SIG-M5 treated with dmso at 0.1 percent for 504 hours (cell line): ENCODE measurements at regions not wholly inside any gene's neighbourhood (a gene's known extent, or its start where the extent isn't known, plus 50 kb on each side); places are given as distances from the start of the nearest gene placed in this dataset.
"Not testable (repeated sequence)": the region's sequence is repeated elsewhere in the genome, so short reads cannot be mapped to it uniquely, and the experiment has no call there.

Source experiments
- DNase-seq: peaks from one replicate; lab custom pipeline; 2025; ENCODE audit not compliant: unreplicated experiment; lab: John Stamatoyannopoulos, UW

DNA sequence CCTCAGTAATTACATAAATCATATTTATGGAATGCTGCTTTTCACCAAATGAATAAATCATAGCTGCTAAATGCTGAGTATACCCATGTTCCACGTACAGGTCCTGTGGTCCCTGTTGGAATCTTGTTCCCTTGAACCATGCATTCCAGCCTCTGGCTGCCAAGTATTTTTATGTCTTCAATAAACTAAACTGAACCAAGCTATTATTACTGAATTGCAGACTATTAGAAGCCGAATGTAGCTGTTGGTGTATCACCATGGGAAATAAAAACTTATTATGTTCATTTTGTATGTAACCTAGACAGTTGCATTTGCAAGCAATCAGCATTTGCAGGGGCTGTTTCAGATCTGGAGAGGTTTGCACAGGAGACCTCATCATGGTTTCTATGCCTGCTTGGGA lies 362.4 kb downstream of the ADCYAP1 start:
- DNase-seq = no peak

DNA sequence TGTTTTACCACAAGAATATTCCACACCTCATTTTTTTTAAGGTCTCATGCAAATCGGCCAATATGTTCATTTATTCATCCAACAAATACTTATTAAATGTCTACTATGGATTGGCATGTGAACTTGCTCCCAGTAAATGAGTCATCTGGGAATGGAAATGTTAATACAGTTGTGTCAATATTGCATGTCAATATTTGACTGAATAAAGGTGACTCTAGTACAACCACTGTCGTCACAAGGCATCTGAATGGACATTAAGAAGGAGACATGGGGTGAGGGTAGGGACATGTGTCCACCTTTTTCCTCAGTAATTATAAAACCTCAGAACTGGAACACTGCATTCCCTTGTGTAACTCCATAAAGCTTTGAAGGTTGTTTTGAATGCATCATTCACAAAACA lies 365.4 kb downstream of the ADCYAP1 start:
- peak; percentile 51 for DNase-seq

DNA sequence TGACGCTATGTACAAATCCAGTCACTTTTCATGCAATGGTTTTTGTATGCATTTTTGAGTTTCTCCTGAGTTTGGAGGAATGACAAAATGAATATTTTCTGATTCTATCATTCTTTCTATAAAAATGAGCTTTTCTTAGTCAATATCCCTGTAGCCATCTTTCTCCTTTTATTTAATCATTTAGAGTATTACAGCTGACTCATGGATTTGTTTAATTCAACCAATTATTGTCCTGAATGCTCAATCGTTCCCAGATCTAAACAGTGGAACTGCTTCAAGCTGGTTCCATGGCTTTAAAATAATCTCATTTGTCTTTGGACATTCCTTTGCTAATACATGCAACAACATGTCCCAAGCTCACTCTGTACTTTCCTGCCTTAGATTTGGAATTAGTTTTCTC lies 368.8 kb downstream of the ADCYAP1 start:
- DNase-seq = no peak

DNA sequence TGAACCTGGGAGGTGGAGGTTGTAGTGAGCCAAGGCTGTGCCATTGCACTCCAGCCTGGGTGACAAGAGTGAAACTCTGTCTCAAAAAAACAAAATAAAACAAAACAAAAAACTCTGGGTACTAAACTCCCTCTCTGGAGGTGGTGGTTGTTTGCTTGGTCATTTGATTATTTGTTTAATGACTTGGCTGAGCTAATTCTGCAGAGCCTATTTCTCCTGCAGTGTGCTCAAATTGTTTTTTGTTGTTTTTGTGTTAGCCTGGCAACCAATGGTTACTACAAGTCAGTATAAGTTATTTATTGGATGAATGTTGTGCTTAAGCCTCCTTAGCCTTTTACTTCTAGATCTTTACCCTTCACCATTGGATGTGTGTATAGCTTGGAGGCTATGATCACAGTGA lies 387.5 kb downstream of the ADCYAP1 start:
- no peak for DNase-seq

DNA sequence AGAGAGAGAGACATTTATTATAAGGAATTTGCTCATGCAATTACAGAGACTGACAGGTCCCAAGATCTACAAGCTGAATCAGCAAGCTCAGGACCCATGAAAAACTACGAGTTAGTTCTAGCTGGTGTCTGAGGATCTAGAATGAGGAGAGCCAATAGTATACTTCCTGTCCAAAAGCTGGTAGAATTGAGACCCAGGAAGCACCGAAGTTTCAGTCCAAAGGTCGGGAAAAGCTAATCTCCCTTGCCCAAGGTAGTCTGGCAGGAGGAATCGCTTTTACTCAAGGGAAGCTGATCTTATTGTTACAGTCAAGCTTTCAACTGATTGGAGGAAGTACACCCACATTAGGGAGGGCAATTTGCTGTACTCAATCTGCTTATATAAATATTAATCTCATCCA lies 389.6 kb downstream of the ADCYAP1 start:
- DNase-seq = no peak

DNA sequence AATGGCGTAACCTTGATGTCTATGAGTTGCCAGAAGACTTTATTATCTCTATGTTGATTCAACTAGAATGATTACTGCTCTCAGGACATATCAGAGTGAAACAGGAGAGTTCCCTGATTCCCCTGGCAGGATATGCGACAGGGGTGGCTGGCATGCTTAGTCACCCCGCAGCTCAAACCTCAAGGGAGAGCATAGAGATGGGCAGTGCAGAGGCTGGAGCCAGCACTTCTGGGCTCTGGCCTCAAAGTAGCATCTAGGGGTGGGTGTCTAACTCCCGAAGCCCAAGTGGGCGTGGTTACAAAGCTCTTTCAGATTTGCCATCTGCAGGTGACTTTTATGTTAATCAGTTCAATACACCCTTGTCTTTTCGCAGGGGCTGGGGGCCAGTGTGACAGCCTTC lies 391.6 kb downstream of the ADCYAP1 start:
- DNase-seq = no peak

DNA sequence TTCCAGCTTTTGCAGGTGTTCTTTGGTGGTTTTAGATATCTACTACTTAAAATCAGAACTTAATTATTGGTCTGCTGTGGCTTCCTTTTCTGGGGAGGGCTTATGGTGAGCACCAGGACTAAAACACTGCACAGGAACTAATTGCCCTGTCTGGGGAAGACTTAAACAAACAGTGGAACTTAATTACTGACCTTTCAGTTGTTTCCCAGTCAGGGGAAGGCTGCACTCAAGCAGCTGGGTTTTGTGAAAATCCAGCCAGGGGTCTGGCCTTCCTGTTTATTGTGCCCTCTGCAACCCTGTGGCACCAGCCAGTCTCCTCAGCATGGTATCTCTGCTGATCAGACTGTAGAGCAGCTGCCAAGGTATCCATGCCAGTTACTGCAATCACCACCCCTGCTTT lies 398.2 kb downstream of the ADCYAP1 start:
- no peak for DNase-seq

DNA sequence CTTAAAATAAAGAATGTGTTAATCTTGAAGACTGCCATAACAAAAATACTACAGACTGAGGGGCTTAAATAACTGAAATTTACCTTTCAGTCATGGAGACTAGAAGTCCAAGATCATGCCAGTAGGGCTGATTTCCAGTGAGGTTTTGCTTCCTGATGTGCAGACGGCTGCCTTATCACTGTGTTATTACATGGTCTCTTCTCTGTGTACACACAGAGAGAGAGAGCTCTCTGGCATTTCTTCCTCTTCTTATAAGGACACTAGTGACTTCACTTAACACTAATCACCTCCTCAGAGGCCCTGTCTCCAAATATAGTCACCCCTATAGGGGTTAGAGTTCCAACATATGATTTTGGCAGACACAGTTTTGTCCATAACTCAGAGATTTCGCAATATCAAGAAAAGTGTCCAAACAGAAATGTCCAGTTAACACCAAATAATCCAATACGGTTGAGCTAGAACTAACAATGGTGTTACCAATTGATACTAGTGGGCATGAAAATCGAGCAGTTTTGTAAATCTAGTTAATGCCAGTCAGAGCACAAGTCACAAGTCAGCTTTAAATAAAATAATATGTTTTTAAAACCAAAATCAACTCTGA lies 399.8 kb downstream of the ADCYAP1 start:
- no peak for DNase-seq

DNA sequence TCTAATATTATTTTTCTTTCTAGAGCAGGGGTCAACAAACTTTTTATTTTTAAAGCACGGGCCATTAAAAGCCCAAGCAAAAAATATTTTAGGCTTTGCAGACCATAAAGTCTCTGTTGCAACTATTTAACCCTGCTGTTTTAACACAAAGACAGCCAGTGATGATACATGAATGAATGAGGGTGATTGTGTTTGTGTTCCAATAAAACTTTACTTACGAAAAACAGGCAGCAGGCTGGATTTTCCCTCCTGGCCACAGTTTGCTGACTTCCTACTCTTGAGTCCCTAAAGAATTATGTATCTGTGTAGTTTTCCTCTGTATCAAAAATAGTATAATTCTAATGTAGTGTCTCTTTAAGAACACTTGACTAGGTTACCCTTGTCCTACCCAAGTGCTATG lies 402.0 kb downstream of the ADCYAP1 start:
- no peak for DNase-seq

DNA sequence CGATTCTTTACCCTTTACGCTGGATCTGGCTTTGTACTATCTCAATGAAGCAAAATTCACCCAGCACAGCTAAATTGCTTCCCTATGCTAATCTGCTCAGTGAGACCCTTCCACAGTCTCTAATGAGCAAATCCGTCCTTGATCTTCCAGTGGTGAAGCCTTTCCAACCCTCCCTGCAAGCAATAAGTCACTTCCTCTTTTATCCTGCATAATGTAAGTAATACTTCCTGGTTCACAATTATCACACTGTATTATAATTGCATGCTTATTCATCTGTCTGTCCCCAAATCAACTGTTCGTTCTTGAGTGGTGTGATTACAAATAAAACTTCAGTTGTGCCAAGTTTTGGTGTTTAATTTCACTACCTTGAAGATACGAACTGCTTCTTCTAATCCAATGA lies 404.0 kb downstream of the ADCYAP1 start:
- DNase-seq = peak; percentile 11

DNA sequence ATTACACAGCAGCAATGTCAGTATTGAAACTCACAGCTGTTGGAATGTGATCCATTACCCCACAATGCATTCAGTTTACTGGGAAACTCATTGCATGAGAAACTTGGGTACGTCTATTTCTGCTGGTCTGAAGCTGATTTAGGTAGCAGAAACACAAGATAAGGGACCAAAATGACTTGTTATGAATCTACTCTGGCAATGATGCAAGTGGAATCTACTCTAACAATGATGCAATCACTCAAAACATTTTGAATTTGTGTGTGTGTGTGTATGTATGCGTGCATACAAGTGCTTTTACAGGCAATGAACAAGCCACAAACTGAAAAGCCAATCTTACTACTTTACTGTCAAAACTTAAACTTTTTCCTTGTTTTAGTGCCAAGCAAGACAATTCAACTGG lies 406.7 kb downstream of the ADCYAP1 start:
- DNase-seq = no peak

DNA sequence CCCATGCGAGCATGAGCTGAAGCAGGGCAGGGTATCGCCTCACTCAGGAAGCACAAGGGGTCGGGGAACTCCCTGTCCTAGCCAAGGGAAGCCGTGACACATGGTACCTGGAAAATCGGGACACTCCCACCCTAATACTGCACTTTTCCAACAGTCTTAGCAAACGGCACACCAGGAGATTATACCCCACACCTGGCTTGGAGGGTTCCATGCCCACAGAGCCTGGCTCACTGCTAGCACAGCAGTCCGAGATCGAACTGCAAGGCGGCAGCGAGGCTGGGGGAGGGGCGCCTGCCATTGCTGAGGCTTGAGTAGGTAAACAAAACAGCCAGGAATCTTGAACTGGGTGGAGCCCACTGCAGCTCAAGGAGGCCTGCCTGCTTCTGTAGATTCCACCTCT lies 430.7 kb downstream of the ADCYAP1 start:
- DNase-seq = not testable (repeated sequence)

DNA sequence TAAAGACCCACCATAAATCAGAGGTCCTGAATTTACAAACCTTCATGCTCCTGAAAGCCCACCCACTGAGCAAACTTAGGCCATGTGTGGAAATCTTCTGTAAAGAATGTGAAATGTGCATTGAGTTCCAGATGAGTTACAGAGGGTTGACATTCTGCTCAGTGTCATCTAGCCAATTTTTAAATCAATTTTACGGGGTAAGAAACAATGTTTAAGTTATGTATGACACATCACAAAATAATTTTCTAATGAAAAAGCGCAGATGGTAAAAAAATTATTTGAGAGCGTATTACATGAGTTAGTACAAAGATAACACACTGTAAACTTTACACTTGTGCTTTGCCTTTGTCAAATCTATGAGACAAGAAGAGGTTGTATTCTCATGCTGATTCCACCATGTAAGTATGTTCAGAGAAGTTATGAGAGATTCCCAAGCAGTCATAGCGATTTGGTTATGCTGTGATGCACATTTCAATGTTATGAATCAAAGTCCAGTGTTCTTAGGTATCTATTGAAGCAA lies 446.3 kb downstream of the ADCYAP1 start:
- no peak for DNase-seq

DNA sequence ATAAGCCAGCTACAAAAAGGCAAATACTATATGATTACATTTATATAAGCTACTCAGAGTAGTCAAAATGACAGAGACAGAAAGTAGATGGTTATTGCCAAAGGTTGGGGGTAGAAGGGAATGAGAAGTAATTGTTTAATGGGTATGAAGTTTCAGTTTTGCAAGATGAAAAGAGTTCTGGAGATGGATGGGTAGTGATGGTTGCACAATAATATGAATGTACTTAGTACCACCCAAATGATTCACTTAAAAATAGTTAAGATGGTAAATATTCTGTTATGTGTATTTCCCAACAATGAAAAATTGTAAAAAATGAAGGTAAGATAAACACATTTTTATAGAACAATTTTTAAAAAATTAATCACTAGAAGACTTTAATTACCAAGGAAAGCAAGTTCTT lies 448.4 kb downstream of the ADCYAP1 start:
- no peak for DNase-seq

DNA sequence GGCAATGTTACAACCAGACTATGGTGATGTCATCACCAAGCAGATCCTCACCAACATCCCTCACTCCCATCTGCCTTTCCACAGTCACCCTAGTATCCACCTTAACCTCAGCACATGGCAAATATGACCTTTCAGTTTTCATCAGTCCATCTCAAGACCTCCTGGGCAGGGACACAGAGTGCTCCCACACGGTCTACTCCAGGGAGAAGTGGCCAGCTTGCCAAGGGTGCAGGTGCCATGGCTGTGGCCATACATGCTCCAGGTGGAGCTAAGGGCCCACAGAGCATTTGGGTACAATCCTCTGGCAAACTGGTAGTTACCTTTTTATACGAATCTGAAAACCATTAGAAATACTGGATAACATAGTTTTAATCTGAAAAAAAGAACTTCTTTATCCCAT lies 453.1 kb downstream of the ADCYAP1 start:
- DNase-seq = no peak

DNA sequence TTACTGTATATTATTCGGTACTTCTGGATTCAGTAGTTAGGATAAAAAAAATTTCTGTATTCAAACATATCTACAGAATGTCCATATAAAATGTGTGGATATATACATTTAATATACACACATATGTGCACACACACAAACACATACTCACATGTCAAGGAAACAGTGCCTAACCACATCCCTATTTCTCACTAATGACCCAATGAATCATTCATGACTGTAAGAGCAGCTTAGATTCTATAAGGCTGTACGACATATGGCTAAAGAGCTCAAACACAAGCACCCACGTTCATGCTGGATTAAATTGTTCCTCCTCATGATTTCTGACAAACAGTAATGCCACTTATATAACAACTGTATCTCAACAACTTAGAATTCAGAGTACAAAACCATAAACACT lies 457.3 kb downstream of the ADCYAP1 start:
- no peak for DNase-seq

DNA sequence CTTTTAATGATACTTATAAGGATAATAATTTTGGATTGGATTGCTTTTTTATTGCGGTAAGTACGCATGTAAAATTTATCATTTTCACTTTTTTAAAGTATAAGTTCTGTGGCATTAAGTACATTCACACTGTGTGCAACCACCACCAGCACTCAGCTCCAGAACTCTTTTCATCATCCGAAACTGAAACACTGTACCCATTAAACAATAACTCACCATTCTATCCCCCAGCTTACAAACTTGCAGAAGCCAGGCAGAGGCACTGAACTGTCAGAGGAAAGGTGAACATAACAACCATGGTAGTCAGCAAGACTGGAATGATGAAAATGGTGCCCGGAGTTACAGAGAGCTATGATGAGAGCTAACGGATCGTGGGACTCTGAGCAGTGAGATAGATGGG lies 465.9 kb downstream of the ADCYAP1 start:
- DNase-seq = no peak

DNA sequence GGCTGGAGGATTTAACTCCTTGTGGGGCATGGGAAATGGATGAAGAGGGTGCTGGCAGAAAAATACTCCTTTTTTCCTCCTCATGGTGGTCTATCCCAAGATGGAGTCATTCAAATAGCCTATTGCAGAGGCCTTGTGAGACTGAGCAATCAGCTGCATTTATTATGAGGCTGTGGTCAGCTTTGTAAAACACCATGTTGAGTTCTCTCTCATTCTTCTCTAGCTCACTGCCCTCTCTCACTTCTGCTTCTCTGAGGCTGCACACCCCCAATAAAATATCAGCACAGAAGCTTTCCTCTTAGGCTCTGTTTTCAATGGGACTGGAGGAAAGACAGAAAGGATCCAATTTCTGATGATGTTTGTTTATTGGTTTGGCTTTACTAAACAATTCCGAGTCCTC lies 467.1 kb downstream of the ADCYAP1 start:
- no peak for DNase-seq

DNA sequence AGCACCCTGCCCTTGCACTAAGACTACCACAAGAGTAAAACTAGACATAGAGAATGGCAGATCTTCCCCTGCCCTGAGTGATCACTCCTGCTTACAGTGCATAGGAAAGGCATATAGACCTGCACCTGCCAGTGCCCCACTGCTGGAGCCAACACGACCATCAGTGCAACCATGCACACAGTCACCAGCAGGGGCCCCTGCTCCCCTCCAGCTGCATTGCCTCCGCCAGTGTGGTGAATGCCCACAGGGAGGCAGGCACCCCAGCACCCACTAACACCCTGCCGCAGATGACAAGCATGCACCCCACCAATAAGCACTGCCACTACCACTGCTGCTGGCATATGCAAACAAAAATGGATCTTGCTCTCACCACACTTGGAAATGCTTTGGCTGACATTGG lies 478.8 kb downstream of the ADCYAP1 start:
- no peak for DNase-seq

DNA sequence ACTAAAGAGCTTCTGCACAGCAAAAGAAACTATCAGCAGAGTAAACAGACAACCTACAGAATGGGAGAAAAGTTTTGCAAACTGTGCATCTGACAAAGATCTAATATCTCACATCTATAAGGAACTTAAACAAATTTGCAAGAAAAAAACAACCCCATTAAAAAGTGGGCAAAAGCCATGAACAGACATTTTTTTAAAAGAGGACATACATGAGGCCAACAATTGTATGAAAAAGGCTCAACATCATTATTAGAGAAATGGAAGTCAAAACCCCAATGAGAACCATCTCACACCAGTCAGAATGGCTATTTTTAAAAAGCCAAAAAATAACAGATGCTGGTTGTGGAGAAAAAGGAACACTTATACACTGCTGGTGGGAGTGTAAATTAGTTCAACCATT lies 483.8 kb downstream of the ADCYAP1 start:
- DNase-seq = not testable (repeated sequence)

DNA sequence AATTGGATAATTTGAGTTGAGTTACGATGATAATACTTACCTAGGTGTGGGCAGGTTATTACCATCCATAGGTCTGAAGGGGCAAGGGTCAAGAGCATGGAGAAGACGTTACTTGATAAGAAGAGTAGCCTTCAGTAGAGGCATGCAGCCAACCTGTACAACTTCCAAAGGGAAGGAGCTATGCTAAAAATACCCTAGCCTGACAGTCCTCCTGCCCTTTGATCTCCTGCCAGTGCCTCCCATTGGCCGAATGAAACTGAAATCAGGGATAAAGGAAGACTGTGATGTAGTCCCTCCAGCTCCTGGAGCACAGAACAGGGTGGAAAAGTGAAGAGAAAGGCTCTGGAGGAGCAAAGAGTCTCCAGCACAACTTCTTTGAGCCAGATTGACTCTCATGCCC lies 487.4 kb downstream of the ADCYAP1 start:
- no peak for DNase-seq

DNA sequence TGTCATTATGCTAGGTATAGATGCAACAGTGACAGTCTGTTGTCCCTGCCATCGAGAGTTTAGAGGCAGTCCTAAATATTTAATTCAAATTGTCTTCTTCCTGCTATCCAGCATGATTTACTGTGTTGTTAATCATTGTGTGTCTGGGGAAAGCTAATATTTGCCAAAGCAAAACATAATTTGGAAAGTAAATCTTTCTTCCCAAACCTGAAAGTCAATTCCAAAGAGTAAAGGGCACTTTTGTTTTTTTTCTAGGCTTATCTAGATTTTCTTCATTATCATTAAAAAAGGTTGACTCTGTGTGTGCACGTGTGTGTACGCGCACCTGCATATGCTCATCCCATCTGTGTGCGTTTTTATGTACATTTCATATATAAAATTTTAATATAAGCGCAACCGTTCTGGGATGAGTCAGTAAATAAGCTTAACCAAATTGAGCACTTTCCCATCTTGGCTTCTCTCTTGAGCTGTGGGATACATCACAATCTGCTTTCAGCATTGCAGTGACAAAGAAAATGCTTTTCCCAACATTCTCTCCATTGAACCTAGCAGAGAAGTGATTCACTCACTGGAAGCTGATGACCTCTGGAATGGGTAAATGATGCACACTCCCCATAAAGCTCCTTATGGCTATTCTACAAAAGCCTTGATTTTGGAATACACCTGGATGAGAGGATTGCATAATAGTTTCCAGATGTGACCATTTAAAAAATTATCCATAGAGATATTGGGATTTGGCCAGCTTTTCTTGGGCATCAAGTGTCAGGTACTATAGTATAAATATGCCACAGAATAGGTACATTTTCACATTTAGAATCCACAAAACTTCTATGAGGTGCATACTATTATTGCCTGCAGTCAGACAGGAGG lies 488.4 kb downstream of the ADCYAP1 start:
- peak; percentile 20 for DNase-seq

DNA sequence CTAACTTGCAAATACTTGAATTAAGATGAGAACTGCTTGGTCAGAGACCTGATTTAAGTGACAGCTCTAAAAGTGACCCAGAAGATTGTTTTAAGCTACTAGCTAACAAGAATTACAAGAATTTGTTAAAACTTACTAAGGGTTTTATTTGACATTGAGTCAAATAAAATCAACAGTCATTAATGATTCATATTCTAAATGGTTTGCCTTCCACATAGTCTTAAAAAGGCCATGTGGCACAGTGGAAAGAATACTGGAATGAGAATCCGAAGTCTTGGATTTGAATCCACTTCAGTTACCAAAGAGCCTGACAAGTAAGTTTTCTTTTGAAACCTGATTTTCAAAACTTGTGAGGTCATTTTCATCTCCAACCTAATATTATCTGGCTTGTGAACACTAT lies 489.3 kb downstream of the ADCYAP1 start:
- no peak for DNase-seq
